Activated effector memory CD4-positive, alpha-beta T cell treated with Interleukin-2 at 50 U/mL for 16 hours (primary cell): ENCODE measurements at regions not wholly inside any gene's neighbourhood (a gene's known extent, or its start where the extent isn't known, plus 50 kb on each side); places are given as distances from the start of the nearest gene placed in this dataset.

Experiments used
- DNase-seq: peaks from one replicate; pipeline ENCODE4 v3.0.0-alpha.2; 2020

DNA sequence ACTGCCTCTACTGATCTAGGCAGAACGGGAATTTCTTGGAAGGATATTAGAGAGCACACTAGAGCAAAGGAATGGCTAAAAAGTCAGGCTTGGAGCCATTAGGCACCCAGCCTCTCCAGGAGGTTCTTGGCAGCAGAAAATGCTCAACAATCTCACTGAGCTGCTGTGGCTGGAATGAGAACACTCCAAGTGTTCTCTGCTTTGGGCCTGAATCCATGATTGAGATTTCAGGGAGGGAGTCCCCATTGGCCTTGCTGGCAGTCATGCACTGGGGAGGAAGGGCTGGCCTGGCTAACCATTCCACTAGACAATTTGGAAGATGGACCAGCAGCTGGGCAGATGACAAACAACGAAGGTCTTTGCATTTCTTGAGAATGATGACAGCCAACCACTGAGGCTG is 362.6 kb downstream of the SHQ1 start:
- no peak for DNase-seq

DNA sequence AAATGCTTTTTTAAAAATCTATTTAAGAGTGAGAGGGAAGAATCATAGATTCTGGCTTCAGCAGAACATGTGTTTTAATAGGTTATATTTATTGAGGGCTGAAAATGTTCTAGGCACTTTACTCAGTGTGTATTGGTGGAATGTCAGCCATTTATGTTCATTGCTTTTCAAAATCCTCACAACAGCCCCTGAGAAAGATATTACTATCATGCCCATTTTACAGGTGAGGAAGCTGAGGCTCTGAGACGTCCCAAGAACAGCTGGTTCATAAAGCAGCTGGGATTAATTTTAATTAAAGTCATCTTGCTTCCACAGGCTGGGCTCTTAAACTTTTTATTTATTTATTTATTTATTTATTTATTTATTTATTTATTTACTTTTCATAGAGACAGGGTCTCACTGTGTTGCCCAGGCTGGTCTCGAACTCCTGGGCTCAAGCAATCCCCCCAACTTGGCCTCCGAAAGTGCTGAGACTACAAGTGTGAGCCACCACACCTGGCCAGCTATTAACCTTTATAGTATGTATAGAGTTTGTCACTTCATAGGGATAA is 364.6 kb downstream of the SHQ1 start:
- DNase-seq, result no peak

DNA sequence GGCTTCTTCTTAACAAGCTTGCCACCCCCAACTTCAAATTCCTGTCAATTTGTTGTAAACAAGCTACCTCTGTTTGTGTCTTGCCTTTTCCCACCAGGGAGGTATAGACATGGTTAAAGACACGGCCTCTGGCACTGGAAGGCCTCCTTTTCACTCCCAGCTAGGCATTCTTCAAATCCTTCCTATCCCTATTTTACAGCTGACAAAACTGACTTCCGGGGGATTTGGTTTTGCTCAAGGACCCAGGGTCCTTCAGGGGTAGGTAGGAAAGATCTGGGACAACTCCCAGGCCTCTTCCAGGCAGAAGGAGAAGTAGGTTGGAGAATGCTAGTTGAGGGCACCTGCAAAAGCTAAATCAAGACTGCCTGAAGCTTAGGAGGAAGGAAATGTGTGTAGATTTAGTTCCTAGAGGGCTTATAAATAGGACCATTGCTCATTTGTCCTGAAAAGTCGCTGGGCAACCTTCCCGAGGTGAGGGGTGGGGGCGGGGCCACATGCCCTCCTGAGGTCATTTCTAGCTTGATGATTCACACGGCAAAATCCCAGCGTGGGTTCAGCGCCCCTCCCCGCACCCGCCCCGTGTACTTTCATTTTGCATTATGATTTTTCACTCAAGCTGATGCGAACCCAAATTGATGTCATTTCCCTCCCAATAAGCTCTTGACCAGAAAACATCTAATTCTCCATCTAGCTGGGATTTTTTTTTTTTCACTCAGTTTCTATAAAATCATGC is 365.5 kb downstream of the SHQ1 start:
- peak; percentile 45 for DNase-seq

DNA sequence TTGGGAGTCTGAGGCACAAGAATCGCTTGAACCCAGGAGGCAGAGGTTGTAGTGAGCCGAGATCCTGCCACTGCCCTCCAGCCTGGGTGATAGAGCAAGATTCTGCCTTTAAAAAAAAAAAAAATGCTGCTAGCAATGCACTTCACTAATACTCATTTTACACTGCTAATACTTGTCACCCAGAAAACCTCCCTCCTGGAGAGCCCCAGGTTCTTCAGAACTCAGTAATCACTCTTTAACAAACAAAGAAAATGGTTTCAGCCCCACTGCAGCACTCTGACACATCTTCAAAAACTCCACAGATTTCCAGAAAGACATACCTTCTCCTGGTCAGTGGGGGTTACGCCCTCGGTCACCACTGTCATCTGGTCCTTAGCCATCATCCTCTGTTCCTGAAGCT is 366.7 kb downstream of the SHQ1 start:
- DNase-seq, result no peak

DNA sequence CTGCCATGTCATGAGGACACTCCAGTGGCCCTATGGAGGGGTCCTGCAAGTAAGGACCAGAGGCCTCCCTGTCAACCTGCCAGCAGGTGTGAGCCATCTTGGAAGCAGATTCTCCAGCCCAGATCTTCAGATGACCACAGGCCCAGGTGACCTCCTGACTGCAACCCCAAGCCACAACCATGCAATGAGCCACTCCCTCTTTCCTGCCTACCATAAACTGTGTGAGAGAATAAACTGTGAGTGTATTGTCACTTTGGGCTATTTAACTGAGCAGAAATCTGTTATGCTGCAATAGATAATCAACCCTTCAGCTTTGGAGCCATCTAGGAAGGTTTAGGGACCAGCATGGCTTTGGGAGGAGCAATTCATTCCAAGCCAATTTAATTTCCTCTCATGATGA is 367.9 kb downstream of the SHQ1 start:
- DNase-seq, result no peak

DNA sequence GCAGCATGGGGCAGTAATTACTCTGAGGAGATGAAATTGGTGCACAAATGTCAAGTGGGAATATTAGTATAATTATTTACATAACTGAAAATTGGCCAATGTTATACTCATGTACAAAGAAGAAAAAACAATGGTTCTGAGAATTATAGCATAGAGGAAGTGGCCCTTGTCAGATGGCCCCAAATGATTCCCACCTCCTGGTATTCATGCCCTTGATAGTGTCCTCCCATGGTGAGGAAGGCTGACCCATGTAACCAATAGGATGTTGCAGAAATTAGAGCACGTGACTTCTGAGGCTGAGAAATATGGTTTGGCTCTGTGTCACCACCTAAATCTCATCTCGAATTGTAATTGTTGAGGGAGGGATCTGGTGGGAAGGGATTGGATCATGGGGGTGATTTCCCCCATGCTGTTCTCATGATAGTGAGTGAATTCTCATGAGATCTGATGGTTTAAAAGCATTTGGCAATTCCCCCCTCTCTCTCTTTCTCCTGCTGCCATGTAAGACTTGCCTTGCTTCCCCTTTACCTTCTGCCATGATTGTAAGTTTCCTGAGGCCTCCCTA is 368.5 kb downstream of the SHQ1 start:
- no peak for DNase-seq

DNA sequence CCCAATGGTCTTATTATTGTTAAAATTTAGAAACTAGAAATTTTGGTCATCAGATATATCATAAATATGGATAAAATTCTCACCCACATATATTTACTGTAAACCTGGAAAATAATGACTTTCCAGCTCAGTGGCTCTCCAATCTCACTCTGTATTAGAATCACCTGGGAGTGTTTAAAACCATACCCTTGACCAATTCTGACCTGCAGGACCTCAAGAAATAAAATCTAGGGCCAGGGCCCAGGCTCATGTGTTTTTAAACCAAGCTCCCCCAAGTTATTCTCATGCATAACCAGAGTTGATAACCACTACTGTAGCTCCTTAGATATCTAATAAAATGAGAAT is 372.1 kb downstream of the SHQ1 start:
- no peak for DNase-seq

DNA sequence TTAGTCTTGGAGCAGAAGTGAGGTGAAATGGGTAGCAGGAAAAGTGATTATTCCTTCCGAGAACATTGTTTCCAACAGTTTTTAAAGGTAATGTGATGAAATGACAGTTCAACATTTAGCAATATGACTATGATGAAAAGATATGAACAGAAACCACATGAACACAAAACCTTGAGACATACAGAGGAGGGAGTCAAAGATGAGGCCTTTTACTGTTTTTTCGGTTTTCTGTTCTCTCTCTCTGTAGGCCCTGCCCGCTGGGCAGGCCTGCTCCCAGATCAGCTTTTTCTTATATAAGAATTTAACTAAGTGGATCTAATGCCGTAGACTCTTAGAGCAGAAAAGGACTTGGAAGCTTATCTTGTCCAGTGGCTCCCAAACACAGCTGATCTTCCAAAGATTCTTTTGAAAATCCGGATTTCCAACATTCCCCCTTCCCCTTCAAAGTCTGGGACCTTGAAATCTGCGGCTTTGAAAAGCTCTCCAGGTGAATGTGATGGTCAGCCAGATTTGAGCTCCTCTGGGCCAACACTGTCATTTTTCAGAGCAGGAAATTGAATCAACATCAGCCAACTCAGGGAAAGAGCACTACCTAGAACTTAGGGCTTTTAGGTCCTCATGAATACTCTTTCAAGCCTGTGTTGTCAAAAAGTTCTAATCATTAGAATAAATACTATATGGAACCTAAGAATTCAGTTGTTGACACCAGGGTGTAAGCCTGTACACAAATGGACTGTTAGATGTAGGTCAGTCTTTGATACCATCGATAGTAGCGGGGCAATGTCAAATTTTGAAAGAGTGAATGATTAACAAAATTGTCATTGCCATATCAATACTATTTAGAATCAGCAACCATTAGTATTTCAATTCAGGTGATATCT is 372.7 kb downstream of the SHQ1 start:
- DNase-seq, result no peak

DNA sequence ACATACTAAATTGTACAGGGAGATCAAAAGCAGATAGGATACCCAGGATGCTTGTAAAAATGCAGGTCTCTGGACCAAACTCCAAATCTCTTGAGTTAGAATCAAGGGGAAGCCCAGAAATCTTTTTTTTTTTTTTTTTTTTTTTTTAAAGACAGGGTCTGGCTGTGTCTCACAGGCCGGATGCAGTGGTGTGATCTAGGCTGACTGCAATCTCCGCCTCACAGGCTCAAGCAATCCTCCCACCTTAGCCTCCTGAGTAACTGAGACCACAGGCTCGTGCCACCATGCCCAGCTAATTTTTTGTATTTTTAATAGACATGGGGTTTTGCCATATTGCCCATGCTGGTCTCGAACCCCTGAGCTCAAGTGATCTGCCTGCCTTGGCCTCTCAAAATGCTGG is 373.5 kb downstream of the SHQ1 start:
- DNase-seq, result no peak

DNA sequence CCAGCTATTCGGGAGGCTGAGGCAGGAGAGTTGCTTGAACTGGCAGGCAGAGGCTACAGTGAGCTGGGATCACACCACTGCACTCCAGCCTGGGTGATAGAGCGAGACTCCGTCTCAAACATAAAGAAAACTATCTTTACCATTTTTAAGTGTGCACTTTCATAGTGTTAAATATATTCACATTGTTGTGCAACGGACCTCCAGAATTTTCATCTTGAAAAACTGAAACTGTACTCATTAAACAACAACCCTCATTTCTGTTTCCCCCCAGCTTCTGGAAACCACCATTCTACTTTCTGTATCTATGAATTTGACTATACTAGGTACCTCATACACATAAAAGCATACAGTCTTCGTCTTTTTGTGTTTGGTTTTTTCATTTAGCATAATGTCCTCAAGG is 375.1 kb downstream of the SHQ1 start:
- no peak for DNase-seq

DNA sequence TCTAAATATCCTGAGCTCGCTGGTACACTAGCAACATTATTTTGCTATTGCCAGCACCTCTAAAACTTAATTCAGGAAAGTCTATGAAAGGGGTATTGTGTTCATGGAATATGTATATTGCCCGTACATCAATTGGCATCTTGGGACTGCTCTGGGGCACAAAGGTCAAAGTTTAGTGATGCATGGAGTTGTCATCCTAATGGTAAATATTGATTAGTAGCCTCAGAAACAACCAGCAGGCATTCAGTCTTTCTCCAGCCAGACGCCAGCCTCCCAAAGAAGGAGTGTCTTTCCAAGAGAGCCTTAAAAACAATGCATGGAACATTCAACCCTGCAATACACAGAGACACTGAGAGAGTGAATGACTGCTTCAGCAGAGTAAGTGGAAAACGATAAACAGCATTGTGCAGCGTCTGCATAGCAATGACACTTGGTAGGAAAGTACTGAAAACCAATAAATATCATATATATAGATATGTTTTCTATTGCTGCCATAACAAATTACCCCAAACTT is 377.3 kb downstream of the SHQ1 start:
- no peak for DNase-seq

DNA sequence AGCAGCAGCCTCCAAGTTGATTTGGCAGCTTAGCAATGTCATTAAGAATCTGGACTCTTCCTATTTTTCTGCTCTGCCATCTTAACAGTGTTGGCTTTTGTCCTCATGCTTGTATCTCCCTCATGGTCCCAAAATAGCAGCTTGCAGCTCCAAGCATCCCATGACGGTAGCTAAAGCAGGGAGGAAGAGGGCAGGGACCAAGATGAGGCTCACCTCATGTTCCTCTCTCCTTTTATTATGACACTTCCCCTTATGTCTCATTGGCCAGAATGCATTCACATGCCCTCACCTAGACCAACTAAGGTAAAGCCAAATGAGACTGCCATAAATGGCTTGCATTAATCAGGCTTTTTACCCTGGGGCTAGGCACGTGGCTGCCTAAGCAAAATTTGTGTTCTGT is 382.4 kb downstream of the SHQ1 start:
- no peak for DNase-seq

DNA sequence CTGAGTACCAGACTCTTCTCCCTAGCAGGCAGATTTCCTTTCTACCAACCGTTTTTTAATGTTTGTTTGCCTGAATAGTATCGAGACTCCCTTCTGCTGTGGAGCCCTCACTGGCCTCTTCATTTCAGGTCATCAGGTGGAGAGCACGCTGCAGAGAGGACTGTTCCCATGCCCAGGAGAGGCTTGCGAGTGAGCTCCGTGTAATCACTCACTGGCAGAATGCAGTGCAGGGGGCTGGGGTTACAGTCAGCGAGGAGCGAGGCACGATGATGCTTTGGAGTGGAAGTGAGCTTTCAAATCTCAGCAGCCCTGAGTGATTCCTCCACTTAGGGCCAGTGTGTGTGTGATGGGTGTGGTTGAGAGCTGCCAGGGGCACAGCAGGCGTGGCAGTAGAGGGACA is 385.2 kb downstream of the SHQ1 start:
- no peak for DNase-seq

DNA sequence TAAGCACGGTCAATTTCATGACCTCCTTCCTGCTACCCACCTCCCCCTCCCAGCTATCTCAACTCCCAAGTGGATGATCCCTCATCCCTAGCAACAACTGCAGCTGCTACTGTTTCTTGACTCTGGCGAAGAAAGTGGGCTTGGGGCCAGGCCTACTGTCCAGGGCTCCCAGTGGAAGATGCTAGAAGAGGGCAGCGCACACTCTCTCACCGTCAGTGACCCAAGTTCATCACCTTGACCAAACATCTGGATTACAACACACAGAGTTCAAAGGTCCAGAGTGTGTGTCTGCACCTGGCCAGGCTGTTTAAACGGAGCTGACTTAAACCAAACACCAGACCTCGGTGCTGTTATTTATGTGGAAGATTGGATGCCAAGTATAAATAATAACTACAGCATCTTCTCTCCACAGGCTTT is 385.6 kb downstream of the SHQ1 start:
- no peak for DNase-seq

DNA sequence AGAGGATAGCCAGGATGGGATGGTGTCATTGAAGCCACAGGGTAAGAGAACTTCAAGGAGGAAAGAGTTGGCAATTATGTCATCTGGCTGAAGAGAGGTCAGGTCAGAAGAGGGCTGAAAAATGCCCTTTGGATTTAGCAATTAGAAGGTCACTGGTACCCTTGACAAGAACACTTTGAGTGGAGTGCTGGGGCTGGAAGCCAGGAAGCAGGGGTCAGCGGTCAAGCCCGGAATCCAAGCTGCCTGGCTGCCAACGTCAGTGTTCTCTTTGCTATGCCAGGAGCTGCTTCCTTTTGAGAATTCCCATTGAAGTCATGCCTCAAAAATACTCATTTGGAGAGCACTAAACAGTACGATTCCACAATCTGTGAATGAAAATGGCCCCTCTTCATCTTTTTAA is 386.5 kb downstream of the SHQ1 start:
- no peak for DNase-seq

DNA sequence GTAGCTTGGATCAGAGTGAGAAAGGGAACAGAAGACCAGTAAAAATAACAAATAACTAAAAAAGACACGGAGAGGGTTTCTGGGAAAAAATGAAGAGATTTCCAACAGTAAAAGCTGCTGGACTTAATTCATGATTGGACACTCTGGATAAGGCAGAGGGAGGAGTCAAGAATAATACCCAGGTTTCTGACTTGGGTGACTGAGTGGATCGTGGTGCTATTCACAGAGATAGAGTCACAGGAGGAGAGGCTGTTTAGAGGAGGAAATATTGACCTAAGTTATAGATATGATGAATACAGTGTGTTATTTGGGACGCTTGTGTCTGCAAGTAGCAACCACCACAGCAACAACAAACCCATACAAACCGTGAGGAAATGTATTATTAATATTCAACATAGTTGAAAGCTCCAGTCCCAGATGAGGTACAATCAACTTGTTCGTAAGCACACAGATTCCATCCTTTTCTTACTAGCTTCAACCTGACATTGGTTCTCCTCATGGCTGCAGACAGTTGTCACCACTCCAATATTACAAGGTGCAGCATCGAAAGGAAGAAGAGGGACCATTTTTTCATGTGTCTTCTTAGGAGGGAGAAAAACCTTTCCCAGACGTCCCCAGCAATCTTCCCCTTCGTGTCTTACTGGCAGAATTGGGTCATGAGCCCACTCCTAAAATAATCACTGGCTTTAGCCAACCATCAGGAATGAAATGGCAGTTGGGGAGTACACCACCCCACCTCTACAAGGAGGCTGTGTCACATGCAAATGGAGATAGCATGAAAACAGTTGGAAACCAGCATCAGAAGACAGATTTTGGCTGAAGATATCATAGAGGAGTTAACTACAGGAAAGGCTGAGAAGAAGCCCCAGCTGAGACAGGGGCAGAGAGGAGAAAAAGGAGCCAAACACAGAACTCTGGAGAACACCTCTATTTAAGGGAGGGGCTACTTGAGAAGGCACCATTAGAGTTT is 387.8 kb downstream of the SHQ1 start:
- no peak for DNase-seq

DNA sequence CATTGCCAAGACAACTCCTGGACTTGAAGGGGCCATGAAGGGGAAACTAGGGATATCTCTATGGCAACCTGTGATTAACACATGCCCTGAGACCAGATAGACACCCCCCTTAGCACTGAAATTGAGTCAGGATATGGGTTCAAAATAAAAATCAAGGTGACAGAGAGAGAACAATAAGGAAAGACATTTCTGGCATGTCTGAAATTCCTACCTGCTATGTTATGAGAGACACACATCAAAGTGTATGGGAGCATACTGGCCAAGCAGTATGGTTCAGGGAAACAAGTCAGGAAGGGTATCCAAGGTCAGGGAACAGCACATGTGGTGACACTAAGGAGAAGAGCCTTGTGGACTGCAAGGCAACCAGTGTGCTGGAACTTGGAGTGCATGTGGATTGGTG is 388.7 kb downstream of the SHQ1 start:
- DNase-seq, result no peak

DNA sequence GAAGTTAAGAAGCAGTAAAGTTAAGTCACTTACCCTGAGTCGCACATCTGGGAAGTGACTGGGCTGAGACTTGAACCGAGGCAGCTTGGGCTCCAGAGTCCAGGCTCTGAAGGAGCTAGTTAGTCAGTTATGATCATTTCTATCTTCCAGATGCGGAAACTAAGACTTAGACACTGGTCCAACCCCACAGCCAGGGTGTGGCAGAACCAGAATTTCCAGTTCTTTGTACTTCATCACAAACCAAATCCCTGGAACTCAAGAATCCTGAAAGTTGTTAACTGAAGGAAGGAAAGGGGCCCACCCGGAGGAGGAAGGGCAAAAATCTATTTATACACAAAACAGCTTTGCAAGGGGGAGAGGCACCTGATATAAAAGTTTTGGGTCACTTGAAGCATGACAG is 389.9 kb downstream of the SHQ1 start:
- DNase-seq, result no peak

DNA sequence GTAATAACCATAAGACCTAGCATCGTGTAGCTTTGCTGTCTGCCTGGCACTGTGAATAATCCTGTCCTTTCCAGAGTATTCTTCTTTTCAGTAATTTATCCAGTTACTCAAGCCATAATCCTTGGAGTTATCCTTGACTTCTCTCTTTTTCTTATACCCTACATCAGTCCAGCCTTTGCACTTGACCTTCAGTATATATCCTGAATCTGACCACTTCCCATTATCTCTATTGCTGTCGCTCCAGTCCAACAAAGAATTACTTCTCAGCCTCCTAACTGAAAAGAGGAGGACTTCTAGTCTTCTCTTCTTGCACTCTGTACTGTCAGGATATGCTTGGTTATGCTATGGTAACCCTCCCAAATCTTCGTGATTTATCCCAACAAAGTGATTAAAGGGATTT is 393.8 kb downstream of the SHQ1 start:
- DNase-seq, result no peak

DNA sequence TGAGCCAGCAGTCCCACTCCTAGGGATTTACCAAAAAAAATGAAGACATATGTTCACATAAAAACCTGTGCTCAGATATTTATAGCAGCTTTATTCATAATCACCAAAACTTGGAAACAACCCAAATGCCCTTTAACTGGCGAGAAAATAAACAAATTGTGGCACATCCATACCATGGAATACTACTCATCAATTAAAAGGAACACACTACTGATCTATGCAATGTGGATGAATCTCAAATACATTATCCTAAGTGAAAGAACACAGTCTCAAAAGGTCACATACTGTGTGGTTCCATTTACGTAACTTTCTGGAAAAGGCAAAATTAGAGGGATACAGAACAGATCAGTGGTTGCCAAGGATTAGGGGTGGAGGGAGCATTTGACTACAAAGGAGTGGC is 394.5 kb downstream of the SHQ1 start:
- no peak for DNase-seq

DNA sequence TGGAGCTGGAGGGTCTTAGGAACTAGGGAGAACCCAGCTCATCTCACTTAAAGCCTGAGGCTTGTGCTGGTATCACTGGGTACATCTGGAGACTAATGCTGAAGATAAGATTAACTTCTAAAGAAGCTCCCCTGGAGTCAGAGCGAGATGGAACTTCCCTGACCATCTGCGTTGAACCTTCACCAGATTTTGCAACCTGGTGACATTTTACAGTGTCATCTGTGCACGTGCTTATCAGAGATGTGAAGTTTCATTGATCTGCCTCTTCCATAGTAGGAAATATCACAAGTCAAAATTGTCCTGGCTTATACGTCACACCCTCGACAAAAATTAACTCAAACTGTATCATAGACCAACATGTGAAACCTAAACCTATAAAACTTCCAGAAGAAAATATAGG is 395.5 kb downstream of the SHQ1 start:
- no peak for DNase-seq

DNA sequence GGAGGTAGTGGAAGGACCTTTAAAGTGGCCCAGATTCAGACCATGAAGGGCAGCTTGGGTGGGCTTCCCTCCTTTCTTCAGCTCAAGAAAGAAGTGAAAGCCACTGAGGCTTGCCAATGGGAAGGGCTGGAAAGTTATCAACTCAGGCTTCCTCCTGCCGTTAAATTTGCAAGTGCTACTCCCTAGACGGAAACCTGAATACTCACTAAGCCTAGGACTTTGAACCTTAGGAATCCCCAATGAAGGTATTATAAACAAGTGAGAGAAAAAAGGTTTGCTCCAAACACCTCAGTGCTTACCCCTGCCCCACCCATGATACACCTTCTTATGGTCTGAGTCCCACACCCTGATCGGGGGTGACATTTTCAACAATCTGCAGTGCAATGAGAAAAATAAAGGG is 396.4 kb downstream of the SHQ1 start:
- no peak for DNase-seq

DNA sequence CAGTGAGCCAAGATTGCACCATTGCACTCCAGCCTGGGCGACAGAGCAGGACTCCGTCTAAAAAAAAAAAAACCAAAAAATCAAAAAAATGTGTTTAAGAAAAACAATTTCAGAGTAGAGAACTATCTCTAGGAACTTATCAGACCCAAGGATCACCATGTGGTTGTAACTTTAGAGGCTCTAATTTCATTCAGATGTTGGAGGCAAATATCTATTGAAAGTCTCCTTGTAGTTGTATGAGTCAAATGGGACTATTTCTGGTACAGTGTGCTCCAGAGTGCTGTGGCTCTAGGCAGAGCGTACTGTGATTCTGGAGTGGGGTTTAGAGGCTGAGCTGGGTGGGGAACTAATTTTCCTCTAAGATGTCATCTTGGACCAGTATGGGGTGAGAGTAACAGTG is 398.7 kb downstream of the SHQ1 start:
- DNase-seq, result no peak
